PC-3 (cell line): ENCODE measurements at regions not wholly inside any gene's neighbourhood (a gene's known extent, or its start where the extent isn't known, plus 50 kb on each side); places are given as distances from the start of the nearest gene placed in this dataset.

Experiments
- ATAC-seq: fragments of 200-7000 bp; cut with Tn5 transposase; 2 replicates; pipeline ENCODE4 v1.9.1; 2020; ENCODE audit warnings: mild to moderate bottlenecking, moderate library complexity
- BruUV-seq: library from RNA; stranded (reverse); fragments of 400-500 nt; replicated peaks from 2 replicates; lab custom pipeline; 2021; lab: Mats Ljungman, UMichigan
- CTCF ChIA-PET: fragments of 300-600 bp; sonication (Branson Sonifier 250); formaldehyde crosslinking; loops from one replicate; lab custom pipeline; 2022; ENCODE audit warnings: antibody characterized with exemption; lab: Charles Lee
- POLR2A ChIA-PET: fragments of 300-600 bp; sonication (Branson Sonifier 250); formaldehyde crosslinking; loops from one replicate; lab custom pipeline; 2022; ENCODE audit warnings: antibody characterized with exemption; ENCODE audit not compliant: unreplicated experiment; lab: Charles Lee
- DNase-seq: peaks from one replicate; pipeline ENCODE4 v3.0.0-alpha.2; 2015
- H2AFZ ChIP-seq: fragments of 300-600 bp; sonication (generic); 2 replicates; pipeline ENCODE4 v1.6.0; 2016; ENCODE audit warnings: antibody characterized with exemption, low read length
- H3F3A ChIP-seq: fragments of 300-600 bp; sonication (generic); one replicate; pipeline ENCODE4 v1.6.0; 2017; ENCODE audit warnings: antibody characterized with exemption, low read length, control low read depth, mild to moderate bottlenecking; ENCODE audit not compliant: unreplicated experiment
- H3K27ac ChIP-seq: fragments of 300-600 bp; sonication (generic); 2 replicates; pipeline ENCODE4 v1.5.1; 2016; ENCODE audit warnings: mild to moderate bottlenecking, low read length
- H3K27me3 ChIP-seq: fragments of 300-600 bp; sonication (generic); 2 replicates; pipeline ENCODE4 v1.6.1; 2016; ENCODE audit warnings: low read length, mixed read lengths
- H3K36me3 ChIP-seq: fragments of 300-600 bp; sonication (generic); 2 replicates; pipeline ENCODE4 v1.6.1; 2016; ENCODE audit warnings: low read depth, mixed run types, low read length, mixed read lengths
- H3K4me1 ChIP-seq: fragments of 300-600 bp; sonication (generic); 2 replicates; pipeline ENCODE4 v1.5.1; 2016; ENCODE audit warnings: low read length; ENCODE audit not compliant: insufficient read depth
- H3K4me2 ChIP-seq: fragments of 300-600 bp; sonication (generic); 2 replicates; pipeline ENCODE4 v1.6.0; 2016; ENCODE audit warnings: low read length
- H3K4me3 ChIP-seq: fragments of 300-600 bp; sonication (generic); 2 replicates; pipeline ENCODE4 v1.5.1; 2016; ENCODE audit warnings: mild to moderate bottlenecking, low read length, mixed read lengths
- H3K79me2 ChIP-seq: fragments of 300-600 bp; sonication (generic); 2 replicates; pipeline ENCODE4 v1.6.1; 2017; ENCODE audit warnings: low read length, mixed read lengths
- H3K9ac ChIP-seq: fragments of 300-600 bp; sonication (generic); 2 replicates; pipeline ENCODE4 v1.6.0; 2016; ENCODE audit warnings: mild to moderate bottlenecking, low read length
- H3K9me2 ChIP-seq: fragments of 300-600 bp; sonication (generic); replicated peaks from 2 replicates; pipeline ENCODE4 v1.6.1; 2016; ENCODE audit warnings: mixed run types, low read length, mixed read lengths
- H3K9me3 ChIP-seq: fragments of 300-600 bp; sonication (generic); 2 replicates; pipeline ENCODE4 v1.6.1; 2016; ENCODE audit warnings: low read length, mixed read lengths
- H4K20me1 ChIP-seq: fragments of 300-600 bp; sonication (generic); 2 replicates; pipeline ENCODE4 v1.6.1; 2016; ENCODE audit warnings: low read length, mixed read lengths
- EZH2 ChIP-seq: fragments of 300-600 bp; sonication (generic); IDR thresholded peaks from one replicate; pipeline ENCODE4 v1.6.1; 2017; ENCODE audit warnings: antibody characterized with exemption, mild to moderate bottlenecking, low read length; ENCODE audit not compliant: unreplicated experiment
- EZH2phosphoT487 ChIP-seq: fragments of 300-600 bp; sonication (generic); IDR thresholded peaks from 2 replicates; pipeline ENCODE4 v1.6.1; 2018; ENCODE audit warnings: mild to moderate bottlenecking, antibody characterized with exemption, low read length, borderline replicate concordance
- intact Hi-C: fragments of 100-400 bp; cut with micrococcal nuclease; formaldehyde crosslinking; loops from 2 replicates; pipeline ENCODE4 v1.9.0; 2023
- TF ChIP-seq, protein P1 (sequence below): fragments of 300-600 bp; sonication (generic); conservative IDR thresholded peaks from 2 replicates; pipeline ENCODE4 v1.5.1; 2017; ENCODE audit warnings: antibody characterized with exemption, low read depth, mild to moderate bottlenecking, low read length

DNA sequence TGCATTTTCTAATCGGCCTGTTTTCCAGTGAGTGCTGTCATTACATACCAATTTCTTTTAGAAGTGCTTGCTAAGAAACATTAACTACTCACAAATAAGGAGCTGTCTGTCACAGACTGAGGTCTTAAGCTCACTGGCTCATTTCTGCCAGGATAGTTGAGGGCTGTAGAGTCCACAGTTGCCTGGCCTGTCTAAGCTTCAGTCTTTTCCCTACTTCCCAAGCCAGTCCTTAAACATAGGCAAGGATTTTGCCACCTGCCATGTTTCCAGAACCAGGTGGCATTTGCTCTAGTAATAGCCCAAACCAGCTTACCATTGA is 84.7 kb downstream of the LINC00237 start:
- Histone ChIP-seq H3K79me2 (no peaks in the 10 kb centered on the region), H3K9me3 (no peaks in the 10 kb centered on the region), H3K9ac (no peak overlapping the region), H3K4me1 (no peaks in the 10 kb centered on the region), H3K4me2 (no peak overlapping the region), H4K20me1 (no peaks in the 10 kb centered on the region), H3K27ac (no peak overlapping the region), H3K36me3 (no peaks in the 10 kb centered on the region), H3K27me3 (peaks cover 70% of the 10 kb centered on the region), H3F3A (no peaks in the 10 kb centered on the region), H3K9me2 (no peaks in the 10 kb centered on the region), H2AFZ (no peak overlapping the region), H3K4me3 (no peak overlapping the region)
- ATAC-seq (no peak), DNase-seq (no peak)
- ChIA-PET POLR2A (no interaction called here), CTCF (no interaction called here)
- BruUV-seq = no TSS peak
- intact Hi-C loops = no loop called here
- TF ChIP-seq, protein P1, sequence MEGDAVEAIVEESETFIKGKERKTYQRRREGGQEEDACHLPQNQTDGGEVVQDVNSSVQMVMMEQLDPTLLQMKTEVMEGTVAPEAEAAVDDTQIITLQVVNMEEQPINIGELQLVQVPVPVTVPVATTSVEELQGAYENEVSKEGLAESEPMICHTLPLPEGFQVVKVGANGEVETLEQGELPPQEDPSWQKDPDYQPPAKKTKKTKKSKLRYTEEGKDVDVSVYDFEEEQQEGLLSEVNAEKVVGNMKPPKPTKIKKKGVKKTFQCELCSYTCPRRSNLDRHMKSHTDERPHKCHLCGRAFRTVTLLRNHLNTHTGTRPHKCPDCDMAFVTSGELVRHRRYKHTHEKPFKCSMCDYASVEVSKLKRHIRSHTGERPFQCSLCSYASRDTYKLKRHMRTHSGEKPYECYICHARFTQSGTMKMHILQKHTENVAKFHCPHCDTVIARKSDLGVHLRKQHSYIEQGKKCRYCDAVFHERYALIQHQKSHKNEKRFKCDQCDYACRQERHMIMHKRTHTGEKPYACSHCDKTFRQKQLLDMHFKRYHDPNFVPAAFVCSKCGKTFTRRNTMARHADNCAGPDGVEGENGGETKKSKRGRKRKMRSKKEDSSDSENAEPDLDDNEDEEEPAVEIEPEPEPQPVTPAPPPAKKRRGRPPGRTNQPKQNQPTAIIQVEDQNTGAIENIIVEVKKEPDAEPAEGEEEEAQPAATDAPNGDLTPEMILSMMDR = no peak
- TF ChIP-seq EZH2phosphoT487 (no peak), EZH2 (no peak)

DNA sequence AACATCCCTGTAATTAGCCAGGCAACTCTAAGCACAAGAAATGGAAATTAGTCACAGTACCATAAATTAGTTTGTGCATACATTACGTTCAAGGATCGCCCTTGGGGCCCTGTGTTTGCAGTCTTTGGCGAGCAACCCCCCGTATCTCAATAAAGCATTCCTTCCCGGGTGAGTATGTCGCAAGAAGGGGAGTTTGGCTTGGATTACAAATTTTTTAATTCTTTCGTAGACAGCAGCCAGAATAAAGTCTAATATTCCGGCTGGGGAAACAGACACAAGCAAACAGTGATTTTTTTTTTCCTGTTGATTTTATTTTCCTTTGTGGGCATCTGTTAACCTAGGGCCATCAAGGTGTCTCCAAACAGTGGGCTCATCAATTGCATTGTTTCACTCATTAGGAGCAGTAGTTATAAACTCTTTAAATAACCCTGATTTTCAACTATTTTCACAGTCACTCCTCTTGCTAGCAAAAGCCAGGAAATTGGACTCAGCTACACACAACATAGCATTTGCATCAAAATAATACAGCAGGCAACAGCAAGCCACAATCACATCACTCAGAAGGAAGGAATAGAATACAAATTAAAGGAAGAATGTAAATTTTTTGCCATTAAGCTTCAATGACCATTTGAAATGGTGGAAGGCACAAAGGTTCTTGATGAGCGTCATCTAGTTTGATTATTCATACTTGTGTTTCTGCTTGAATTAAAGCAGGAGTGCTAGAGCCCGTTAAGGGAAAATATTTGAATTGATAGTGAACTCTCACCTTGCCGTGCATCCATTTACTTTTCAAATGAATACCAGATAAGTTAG is 85.3 kb downstream of the LINC00237 start:
- H3K79me2 ChIP-seq = no peaks in the 10 kb centered on the region
- BruUV-seq = no TSS peak
- H4K20me1 ChIP-seq = no peaks in the 10 kb centered on the region
- no peak overlapping the region for H2AFZ ChIP-seq
- no peak for DNase-seq
- intact Hi-C loops = no loop called here
- H3K9me3 ChIP-seq = no peaks in the 10 kb centered on the region
- ChIA-PET CTCF (no interaction called here), POLR2A (no interaction called here)
- no peak overlapping the region for H3K4me2 ChIP-seq
- no peaks in the 10 kb centered on the region for H3K4me1 ChIP-seq
- no peak overlapping the region for H3K4me3 ChIP-seq
- peaks cover 75% of the 10 kb centered on the region for H3K27me3 ChIP-seq
- H3K9ac ChIP-seq = no peak overlapping the region
- no peak for ATAC-seq
- H3K27ac ChIP-seq = no peak overlapping the region
- H3K9me2 ChIP-seq = no peaks in the 10 kb centered on the region
- H3K36me3 ChIP-seq = no peaks in the 10 kb centered on the region
- H3F3A ChIP-seq = no peaks in the 10 kb centered on the region
- TF ChIP-seq EZH2phosphoT487 = no peak
- TF ChIP-seq EZH2 = no peak
- TF ChIP-seq, protein P1 = no peak

DNA sequence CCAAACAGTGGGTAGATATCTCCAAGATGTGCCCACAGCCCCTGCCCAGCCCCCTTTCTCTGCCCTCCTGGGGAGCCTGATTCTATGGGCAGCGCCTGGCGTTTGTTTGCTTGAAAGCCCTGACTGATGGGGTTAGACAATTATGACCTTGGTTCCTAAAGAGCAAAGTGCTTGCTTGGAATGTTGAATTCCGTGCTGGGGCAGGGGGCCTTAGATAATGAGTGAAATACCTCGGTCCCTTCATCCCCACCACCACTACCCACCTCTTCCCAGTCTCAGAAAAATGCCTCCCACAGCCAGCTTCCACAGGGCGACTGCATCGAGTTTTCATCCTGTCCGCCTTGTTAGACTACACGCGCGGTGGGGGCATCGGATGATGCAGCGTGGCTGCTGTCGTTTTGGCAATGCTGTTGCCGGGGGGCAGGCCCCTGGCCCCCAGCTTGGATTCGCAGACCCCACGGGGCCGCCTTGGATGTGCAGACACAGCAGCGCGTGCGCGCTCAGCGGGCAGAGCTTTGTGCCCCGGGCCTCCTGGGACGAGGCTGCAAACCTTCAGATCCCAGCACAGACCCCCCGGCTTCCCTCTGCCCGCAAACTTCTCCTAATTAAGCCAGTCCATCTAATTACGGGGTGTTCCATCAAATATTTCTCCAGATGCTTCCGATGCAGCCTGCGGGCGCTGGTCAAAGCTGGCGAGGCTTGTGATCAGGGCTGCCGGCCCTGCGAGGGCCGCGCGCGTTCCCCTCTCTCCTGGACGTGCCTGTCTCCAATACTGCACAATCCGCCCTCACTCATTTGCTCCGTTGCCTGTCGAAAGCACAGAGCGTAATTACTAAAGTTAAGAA is 86.1 kb downstream of the LINC00237 start:
- no peak overlapping the region for H3K4me2 ChIP-seq
- no peaks in the 10 kb centered on the region for H3K9me2 ChIP-seq
- ChIA-PET CTCF (no interaction called here), POLR2A (no interaction called here)
- H2AFZ ChIP-seq = no peak overlapping the region
- BruUV-seq = no TSS peak
- TF ChIP-seq, protein P1 = no peak
- no peak for TF ChIP-seq EZH2
- TF ChIP-seq EZH2phosphoT487 = no peak
- no peak overlapping the region for H3K4me3 ChIP-seq
- H4K20me1 ChIP-seq = no peaks in the 10 kb centered on the region
- intact Hi-C loops = no loop called here
- H3K27ac ChIP-seq = no peak overlapping the region
- no peaks in the 10 kb centered on the region for H3K36me3 ChIP-seq
- H3K27me3 ChIP-seq = peaks cover 84% of the 10 kb centered on the region
- no peak for DNase-seq
- ATAC-seq = no peak
- no peaks in the 10 kb centered on the region for H3K9me3 ChIP-seq
- no peaks in the 10 kb centered on the region for H3K79me2 ChIP-seq
- no peaks in the 10 kb centered on the region for H3F3A ChIP-seq
- H3K4me1 ChIP-seq = no peaks in the 10 kb centered on the region
- H3K9ac ChIP-seq = no peak overlapping the region
